Epithelial cell of proximal tubule (primary cell): ENCODE measurements at regions not wholly inside any gene's neighbourhood (a gene's known extent, or its start where the extent isn't known, plus 50 kb on each side); places are given as distances from the start of the nearest gene placed in this dataset.

Experiments
- DNase-seq: peaks from one replicate; pipeline ENCODE4 v3.0.0-alpha.2; 2011; ENCODE audit warnings: low read depth
- H3K4me3 ChIP-seq: 2 replicates; pipeline ENCODE4 v1.5.1; 2011; ENCODE audit warnings: low read depth, mild to moderate bottlenecking, low read length
- CTCF ChIP-seq: conservative IDR thresholded peaks from 2 replicates; pipeline ENCODE4 v1.5.1; 2012; ENCODE audit warnings: low read depth, mild to moderate bottlenecking, low read length

- DNase-seq: no peak
- TF ChIP-seq CTCF: no peak
- no peak overlapping the region for H3K4me3 ChIP-seq
Observed at GRCh38 chr12:85679296-85679695, 156.9 kb downstream of the RASSF9 start.

GRCh38 chr12:85680881-85681280 lies 155.3 kb downstream of the RASSF9 start:
- H3K4me3 ChIP-seq: no peak overlapping the region
- no peak for DNase-seq
- TF ChIP-seq CTCF: no peak

GRCh38 chr12:85681333-85681732 lies 154.9 kb downstream of the RASSF9 start:
- no peak for DNase-seq
- H3K4me3 ChIP-seq: no peak overlapping the region
- no peak for TF ChIP-seq CTCF

- DNase-seq: no peak
- no peak overlapping the region for H3K4me3 ChIP-seq
Observed at GRCh38 chr12:85683051-85683450, 153.2 kb downstream of the RASSF9 start.

GRCh38 chr12:85688837-85689236 lies 147.4 kb downstream of the RASSF9 start:
- DNase-seq: no peak
- H3K4me3 ChIP-seq: no peak overlapping the region
- no peak for TF ChIP-seq CTCF

More at GRCh38 chr12:85683051-85683450, 153.2 kb downstream of the RASSF9 start:
- TF ChIP-seq CTCF: no peak

GRCh38 chr12:85690146-85690545 lies 146.1 kb downstream of the RASSF9 start:
- H3K4me3 ChIP-seq: no peak overlapping the region
- TF ChIP-seq CTCF: no peak
- DNase-seq: no peak

- H3K4me3 ChIP-seq: no peak overlapping the region
- no peak for DNase-seq
- no peak for TF ChIP-seq CTCF
Observed at GRCh38 chr12:85693093-85693665, 143.0 kb downstream of the RASSF9 start.
